ENCODE measurements at regions not wholly inside any gene's neighbourhood (a gene's known extent, or its start where the extent isn't known, plus 50 kb on each side); places are given as distances from the start of the nearest gene placed in this dataset.

DNA sequence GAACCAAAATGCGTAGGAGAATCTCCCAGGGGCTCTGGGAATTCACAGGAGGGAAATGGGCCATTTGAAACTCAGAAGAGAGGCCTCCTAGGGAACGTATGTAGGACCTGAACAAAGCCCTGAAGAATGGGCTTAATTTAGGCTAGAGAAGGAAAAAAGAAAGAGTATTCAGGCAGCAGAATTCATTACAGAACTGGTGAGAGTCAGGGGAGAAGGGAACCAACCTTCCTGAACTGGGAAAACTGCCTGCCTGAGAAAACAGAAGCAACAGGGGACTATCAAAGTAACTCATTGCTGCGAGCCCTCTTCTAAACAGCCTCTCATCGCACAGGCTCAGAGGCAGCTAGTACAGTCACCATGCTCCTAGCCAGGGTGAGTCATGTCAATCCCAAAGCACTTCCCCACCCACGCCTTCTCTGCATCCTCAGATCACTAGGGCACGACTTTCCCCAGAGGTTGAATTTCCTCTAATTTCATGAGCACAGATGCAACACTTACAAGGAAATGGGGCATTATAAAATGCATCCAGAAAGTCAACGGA is 98.1 kb downstream of the ADSS2 start (continued):
- TF ChIP-seq, protein P1, sequence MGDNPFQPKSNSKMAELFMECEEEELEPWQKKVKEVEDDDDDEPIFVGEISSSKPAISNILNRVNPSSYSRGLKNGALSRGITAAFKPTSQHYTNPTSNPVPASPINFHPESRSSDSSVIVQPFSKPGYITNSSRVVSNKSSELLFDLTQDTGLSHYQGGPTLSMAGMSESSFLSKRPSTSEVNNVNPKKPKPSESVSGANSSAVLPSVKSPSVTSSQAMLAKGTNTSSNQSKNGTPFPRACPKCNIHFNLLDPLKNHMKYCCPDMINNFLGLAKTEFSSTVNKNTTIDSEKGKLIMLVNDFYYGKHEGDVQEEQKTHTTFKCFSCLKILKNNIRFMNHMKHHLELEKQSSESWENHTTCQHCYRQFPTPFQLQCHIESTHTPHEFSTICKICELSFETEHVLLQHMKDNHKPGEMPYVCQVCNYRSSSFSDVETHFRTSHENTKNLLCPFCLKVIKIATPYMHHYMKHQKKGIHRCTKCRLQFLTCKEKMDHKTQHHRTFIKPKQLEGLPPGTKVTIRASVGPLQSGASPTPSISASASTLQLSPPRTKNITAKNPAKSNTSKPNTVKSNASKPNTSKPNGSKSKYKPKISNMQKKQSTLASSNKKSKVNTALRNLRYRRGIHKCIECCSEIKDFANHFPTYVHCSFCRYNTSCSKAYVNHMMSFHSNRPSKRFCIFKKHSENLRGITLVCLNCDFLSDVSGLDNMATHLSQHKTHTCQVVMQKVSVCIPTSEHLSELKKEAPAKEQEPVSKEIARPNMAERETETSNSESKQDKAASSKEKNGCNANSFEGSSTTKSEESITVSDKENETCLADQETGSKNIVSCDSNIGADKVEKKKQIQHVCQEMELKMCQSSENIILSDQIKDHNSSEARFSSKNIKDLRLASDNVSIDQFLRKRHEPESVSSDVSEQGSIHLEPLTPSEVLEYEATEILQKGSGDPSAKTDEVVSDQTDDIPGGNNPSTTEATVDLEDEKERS (tag by site-specific recombination; IDR thresholded peaks at IDR 0.05) = no peak
- TF ChIP-seq SP3 (tag by site-specific recombination; IDR thresholded peaks at IDR 0.05) = no peak; the same call in 1 of the 2 replicates
- TF ChIP-seq, protein P2, sequence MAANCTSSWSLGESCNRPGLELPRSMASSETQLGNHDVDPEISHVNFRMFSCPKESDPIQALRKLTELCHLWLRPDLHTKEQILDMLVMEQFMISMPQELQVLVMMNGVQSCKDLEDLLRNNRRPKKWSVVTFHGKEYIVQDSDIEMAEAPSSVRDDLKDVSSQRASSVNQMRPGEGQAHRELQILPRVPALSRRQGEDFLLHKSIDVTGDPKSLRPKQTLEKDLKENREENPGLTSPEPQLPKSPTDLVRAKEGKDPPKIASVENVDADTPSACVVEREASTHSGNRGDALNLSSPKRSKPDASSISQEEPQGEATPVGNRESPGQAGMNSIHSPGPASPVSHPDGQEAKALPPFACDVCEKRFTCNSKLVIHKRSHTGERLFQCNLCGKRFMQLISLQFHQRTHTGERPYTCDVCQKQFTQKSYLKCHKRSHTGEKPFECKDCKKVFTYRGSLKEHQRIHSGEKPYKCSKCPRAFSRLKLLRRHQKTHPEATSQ (tag by site-specific recombination; IDR thresholded peaks at IDR 0.05) = no peak
- no peak for TF ChIP-seq ZNF112 (tag by site-specific recombination; IDR thresholded peaks at IDR 0.05)
- peak; percentile 96 for TF ChIP-seq SCRT2 (tag by site-specific recombination; IDR thresholded peaks at IDR 0.05)
- peak; percentile 89 for TF ChIP-seq ZFHX2 (tag by site-specific recombination; conservative IDR thresholded peaks at IDR 0.05)
- TF ChIP-seq, protein P3, sequence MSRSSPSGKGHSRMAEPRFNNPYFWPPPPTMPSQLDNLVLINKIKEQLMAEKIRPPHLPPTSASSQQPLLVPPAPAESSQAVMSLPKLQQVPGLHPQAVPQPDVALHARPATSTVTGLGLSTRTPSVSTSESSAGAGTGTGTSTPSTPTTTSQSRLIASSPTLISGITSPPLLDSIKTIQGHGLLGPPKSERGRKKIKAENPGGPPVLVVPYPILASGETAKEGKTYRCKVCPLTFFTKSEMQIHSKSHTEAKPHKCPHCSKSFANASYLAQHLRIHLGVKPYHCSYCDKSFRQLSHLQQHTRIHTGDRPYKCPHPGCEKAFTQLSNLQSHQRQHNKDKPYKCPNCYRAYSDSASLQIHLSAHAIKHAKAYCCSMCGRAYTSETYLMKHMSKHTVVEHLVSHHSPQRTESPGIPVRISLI (tag by site-specific recombination; IDR thresholded peaks at IDR 0.05) = no peak
- peak; percentile 72; the same call in 1 of the 2 replicates for TF ChIP-seq ZBTB48 (tag by site-specific recombination; IDR thresholded peaks at IDR 0.05)
- TF ChIP-seq, protein P4, sequence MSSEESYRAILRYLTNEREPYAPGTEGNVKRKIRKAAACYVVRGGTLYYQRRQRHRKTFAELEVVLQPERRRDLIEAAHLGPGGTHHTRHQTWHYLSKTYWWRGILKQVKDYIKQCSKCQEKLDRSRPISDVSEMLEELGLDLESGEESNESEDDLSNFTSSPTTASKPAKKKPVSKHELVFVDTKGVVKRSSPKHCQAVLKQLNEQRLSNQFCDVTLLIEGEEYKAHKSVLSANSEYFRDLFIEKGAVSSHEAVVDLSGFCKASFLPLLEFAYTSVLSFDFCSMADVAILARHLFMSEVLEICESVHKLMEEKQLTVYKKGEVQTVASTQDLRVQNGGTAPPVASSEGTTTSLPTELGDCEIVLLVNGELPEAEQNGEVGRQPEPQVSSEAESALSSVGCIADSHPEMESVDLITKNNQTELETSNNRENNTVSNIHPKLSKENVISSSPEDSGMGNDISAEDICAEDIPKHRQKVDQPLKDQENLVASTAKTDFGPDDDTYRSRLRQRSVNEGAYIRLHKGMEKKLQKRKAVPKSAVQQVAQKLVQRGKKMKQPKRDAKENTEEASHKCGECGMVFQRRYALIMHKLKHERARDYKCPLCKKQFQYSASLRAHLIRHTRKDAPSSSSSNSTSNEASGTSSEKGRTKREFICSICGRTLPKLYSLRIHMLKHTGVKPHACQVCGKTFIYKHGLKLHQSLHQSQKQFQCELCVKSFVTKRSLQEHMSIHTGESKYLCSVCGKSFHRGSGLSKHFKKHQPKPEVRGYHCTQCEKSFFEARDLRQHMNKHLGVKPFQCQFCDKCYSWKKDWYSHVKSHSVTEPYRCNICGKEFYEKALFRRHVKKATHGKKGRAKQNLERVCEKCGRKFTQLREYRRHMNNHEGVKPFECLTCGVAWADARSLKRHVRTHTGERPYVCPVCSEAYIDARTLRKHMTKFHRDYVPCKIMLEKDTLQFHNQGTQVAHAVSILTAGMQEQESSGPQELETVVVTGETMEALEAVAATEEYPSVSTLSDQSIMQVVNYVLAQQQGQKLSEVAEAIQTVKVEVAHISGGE (tag by site-specific recombination; conservative IDR thresholded peaks at IDR 0.05; ENCODE audit: low read depth) = no peak
- no peak for TF ChIP-seq YY2 (tag by site-specific recombination; IDR thresholded peaks at IDR 0.05)
- peak; percentile 76; the same call in 1 of the 2 replicates for TF ChIP-seq TRIM28 (IDR thresholded peaks at IDR 0.05; ENCODE audit: borderline replicate concordance, low read length)
- TF ChIP-seq ZNF335 (tag by site-specific recombination; conservative IDR thresholded peaks at IDR 0.05) = peak; percentile 70
- TF ChIP-seq, protein P5, sequence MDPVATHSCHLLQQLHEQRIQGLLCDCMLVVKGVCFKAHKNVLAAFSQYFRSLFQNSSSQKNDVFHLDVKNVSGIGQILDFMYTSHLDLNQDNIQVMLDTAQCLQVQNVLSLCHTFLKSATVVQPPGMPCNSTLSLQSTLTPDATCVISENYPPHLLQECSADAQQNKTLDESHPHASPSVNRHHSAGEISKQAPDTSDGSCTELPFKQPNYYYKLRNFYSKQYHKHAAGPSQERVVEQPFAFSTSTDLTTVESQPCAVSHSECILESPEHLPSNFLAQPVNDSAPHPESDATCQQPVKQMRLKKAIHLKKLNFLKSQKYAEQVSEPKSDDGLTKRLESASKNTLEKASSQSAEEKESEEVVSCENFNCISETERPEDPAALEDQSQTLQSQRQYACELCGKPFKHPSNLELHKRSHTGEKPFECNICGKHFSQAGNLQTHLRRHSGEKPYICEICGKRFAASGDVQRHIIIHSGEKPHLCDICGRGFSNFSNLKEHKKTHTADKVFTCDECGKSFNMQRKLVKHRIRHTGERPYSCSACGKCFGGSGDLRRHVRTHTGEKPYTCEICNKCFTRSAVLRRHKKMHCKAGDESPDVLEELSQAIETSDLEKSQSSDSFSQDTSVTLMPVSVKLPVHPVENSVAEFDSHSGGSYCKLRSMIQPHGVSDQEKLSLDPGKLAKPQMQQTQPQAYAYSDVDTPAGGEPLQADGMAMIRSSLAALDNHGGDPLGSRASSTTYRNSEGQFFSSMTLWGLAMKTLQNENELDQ (tag by site-specific recombination; IDR thresholded peaks at IDR 0.05; ENCODE audit: low read depth) = no peak
- no peak for TF ChIP-seq ZNF561 (tag by site-specific recombination; IDR thresholded peaks at IDR 0.05; ENCODE audit: borderline replicate concordance)
- TF ChIP-seq ZSCAN30 (tag by site-specific recombination; IDR thresholded peaks at IDR 0.05) = no peak
- no peak for TF ChIP-seq ZNF391 (tag by site-specific recombination; IDR thresholded peaks at IDR 0.05; ENCODE audit: borderline replicate concordance, low read depth)
- no peak for TF ChIP-seq HOXA7 (CRISPR knock-in tag; IDR thresholded peaks at IDR 0.05; ENCODE audit: borderline replicate concordance)
- TF ChIP-seq, protein P6, sequence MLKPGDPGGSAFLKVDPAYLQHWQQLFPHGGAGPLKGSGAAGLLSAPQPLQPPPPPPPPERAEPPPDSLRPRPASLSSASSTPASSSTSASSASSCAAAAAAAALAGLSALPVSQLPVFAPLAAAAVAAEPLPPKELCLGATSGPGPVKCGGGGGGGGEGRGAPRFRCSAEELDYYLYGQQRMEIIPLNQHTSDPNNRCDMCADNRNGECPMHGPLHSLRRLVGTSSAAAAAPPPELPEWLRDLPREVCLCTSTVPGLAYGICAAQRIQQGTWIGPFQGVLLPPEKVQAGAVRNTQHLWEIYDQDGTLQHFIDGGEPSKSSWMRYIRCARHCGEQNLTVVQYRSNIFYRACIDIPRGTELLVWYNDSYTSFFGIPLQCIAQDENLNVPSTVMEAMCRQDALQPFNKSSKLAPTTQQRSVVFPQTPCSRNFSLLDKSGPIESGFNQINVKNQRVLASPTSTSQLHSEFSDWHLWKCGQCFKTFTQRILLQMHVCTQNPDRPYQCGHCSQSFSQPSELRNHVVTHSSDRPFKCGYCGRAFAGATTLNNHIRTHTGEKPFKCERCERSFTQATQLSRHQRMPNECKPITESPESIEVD (tag by site-specific recombination; IDR thresholded peaks at IDR 0.05) = no peak
- TF ChIP-seq GLI2 (tag by site-specific recombination; IDR thresholded peaks at IDR 0.05; ENCODE audit: borderline replicate concordance, low read depth) = no peak
- TF ChIP-seq, protein P7, sequence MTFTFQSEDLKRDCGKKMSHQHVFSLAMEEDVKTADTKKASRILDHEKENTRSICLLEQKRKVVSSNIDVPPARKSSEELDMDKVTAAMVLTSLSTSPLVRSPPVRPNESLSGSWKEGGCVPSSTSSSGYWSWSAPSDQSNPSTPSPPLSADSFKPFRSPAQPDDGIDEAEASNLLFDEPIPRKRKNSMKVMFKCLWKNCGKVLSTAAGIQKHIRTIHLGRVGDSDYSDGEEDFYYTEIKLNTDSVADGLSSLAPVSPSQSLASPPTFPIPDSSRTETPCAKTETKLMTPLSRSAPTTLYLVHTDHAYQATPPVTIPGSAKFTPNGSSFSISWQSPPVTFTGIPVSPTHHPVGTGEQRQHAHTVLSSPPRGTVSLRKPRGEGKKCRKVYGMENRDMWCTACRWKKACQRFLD (tag by site-specific recombination; IDR thresholded peaks at IDR 0.05) = no peak
- no peak for TF ChIP-seq ZNF529 (tag by site-specific recombination; IDR thresholded peaks at IDR 0.05; ENCODE audit: insufficient replicate concordance)
- no peak for TF ChIP-seq ZNF366 (tag by site-specific recombination; conservative IDR thresholded peaks at IDR 0.05)
- 0 out of 2 replicates have a peak, but pooled peaks have one; percentile 27 for TF ChIP-seq ZNF2 (tag by site-specific recombination; IDR thresholded peaks at IDR 0.05)
- TF ChIP-seq SALL2 (tag by site-specific recombination; IDR thresholded peaks at IDR 0.05; ENCODE audit: borderline replicate concordance) = no peak
- TF ChIP-seq ZNF114 (tag by site-specific recombination; IDR thresholded peaks at IDR 0.05) = no peak
